ENCODE measurements at regions not wholly inside any gene's neighbourhood (a gene's known extent, or its start where the extent isn't known, plus 50 kb on each side); places are given as distances from the start of the nearest gene placed in this dataset.

- TF ChIP-seq CTCF (IDR thresholded peaks at IDR 0.05) (no peak), POLR2A (IDR thresholded peaks at IDR 0.05) (no peak)
These were observed 188.6 kb downstream of the MYCN start for GRCh38 chr2:16128746-16129610.
